Loucy (cell line): ENCODE measurements at regions not wholly inside any gene's neighbourhood (a gene's known extent, or its start where the extent isn't known, plus 50 kb on each side); places are given as distances from the start of the nearest gene placed in this dataset.

Experiments
- H2AFZ ChIP-seq: fragments of 200-600 bp; sonication (generic); 2 replicates; pipeline ENCODE4 v1.6.0; 2016; ENCODE audit warnings: antibody characterized with exemption, mild to moderate bottlenecking, low read length, moderate library complexity
- H3F3A ChIP-seq: fragments of 200-600 bp; 2 replicates; pipeline ENCODE4 v1.6.0; 2016; ENCODE audit warnings: antibody characterized with exemption, low read depth, mild to moderate bottlenecking
- H3K27me3 ChIP-seq: fragments of 200-600 bp; sonication (generic); 2 replicates; pipeline ENCODE4 v1.6.1; 2014; ENCODE audit warnings: low read length, mild to moderate bottlenecking; ENCODE audit not compliant: insufficient read depth, poor library complexity, severe bottlenecking
- H3K36me3 ChIP-seq: fragments of 200-600 bp; sonication (generic); 2 replicates; pipeline ENCODE4 v1.6.1; 2016; ENCODE audit warnings: low read length; ENCODE audit not compliant: insufficient read depth
- H3K4me1 ChIP-seq: fragments of 200-600 bp; sonication (generic); 2 replicates; pipeline ENCODE4 v1.5.1; 2014; ENCODE audit warnings: low read length, mild to moderate bottlenecking; ENCODE audit not compliant: insufficient read depth, poor library complexity, severe bottlenecking
- H3K4me2 ChIP-seq: fragments of 200-600 bp; sonication (generic); 2 replicates; pipeline ENCODE4 v1.6.0; 2014; ENCODE audit warnings: antibody characterized with exemption, low read length, low read depth, mild to moderate bottlenecking; ENCODE audit not compliant: poor library complexity, severe bottlenecking
- H3K4me3 ChIP-seq: fragments of 200-600 bp; sonication (generic); 2 replicates; pipeline ENCODE4 v1.5.1; 2014; ENCODE audit warnings: low read length, mild to moderate bottlenecking, mixed read lengths; ENCODE audit not compliant: poor library complexity, severe bottlenecking
- H3K79me2 ChIP-seq: fragments of 200-600 bp; sonication (generic); 2 replicates; pipeline ENCODE4 v1.6.1; 2014; ENCODE audit warnings: low read length; ENCODE audit not compliant: insufficient read depth
- H3K9ac ChIP-seq: fragments of 200-600 bp; sonication (generic); 2 replicates; pipeline ENCODE4 v1.6.0; 2014; ENCODE audit warnings: mild to moderate bottlenecking, low read depth, low read length, moderate library complexity; ENCODE audit not compliant: poor library complexity, severe bottlenecking
- H3K9me2 ChIP-seq: fragments of 200-600 bp; sonication (generic); replicated peaks from 2 replicates; pipeline ENCODE4 v1.6.1; 2016; ENCODE audit warnings: low read depth, low read length, mixed read lengths
- H3K9me3 ChIP-seq: fragments of 200-600 bp; sonication (generic); 2 replicates; pipeline ENCODE4 v1.6.1; 2014; ENCODE audit warnings: mild to moderate bottlenecking, antibody characterized with exemption, low read length, low read depth; ENCODE audit not compliant: insufficient read depth
- H4K20me1 ChIP-seq: fragments of 200-600 bp; sonication (generic); 2 replicates; pipeline ENCODE4 v1.6.0; 2014; ENCODE audit warnings: antibody characterized with exemption, low read length, mild to moderate bottlenecking; ENCODE audit not compliant: insufficient read depth, poor library complexity, severe bottlenecking
- EZH2phosphoT487 ChIP-seq: fragments of 200-600 bp; IDR thresholded peaks from 2 replicates; pipeline ENCODE4 v1.6.1; 2018; ENCODE audit warnings: antibody characterized with exemption, mild to moderate bottlenecking, moderate library complexity, borderline replicate concordance
- TF ChIP-seq, protein P1 (sequence below): fragments of 200-600 bp; sonication (generic); conservative IDR thresholded peaks from 2 replicates; pipeline ENCODE4 v1.5.1; 2014; ENCODE audit warnings: mild to moderate bottlenecking, antibody characterized with exemption, low read length

- Histone ChIP-seq H3K4me2 (no peak overlapping the region), H3K4me3 (no peak overlapping the region), H3K9me2 (no peaks in the 10 kb centered on the region), H3K79me2 (no peaks in the 10 kb centered on the region), H4K20me1 (no peaks in the 10 kb centered on the region), H3K36me3 (no peaks in the 10 kb centered on the region), H3K9ac (no peak overlapping the region), H3K27me3 (no peaks in the 10 kb centered on the region), H3F3A (no peaks in the 10 kb centered on the region), H3K4me1 (no peaks in the 10 kb centered on the region), H2AFZ (no peak overlapping the region), H3K9me3 (no peaks in the 10 kb centered on the region)
- no peak for TF ChIP-seq EZH2phosphoT487
- TF ChIP-seq, protein P1, sequence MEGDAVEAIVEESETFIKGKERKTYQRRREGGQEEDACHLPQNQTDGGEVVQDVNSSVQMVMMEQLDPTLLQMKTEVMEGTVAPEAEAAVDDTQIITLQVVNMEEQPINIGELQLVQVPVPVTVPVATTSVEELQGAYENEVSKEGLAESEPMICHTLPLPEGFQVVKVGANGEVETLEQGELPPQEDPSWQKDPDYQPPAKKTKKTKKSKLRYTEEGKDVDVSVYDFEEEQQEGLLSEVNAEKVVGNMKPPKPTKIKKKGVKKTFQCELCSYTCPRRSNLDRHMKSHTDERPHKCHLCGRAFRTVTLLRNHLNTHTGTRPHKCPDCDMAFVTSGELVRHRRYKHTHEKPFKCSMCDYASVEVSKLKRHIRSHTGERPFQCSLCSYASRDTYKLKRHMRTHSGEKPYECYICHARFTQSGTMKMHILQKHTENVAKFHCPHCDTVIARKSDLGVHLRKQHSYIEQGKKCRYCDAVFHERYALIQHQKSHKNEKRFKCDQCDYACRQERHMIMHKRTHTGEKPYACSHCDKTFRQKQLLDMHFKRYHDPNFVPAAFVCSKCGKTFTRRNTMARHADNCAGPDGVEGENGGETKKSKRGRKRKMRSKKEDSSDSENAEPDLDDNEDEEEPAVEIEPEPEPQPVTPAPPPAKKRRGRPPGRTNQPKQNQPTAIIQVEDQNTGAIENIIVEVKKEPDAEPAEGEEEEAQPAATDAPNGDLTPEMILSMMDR = no peak
These were observed 150.0 kb upstream of the EPB41L3 start for GRCh38 chr18:5693699-5694294.

- no peak overlapping the region for H2AFZ ChIP-seq
- no peaks in the 10 kb centered on the region for H3K27me3 ChIP-seq
- H3K79me2 ChIP-seq = no peaks in the 10 kb centered on the region
- H3K4me2 ChIP-seq = no peak overlapping the region
- no peaks in the 10 kb centered on the region for H3K9me3 ChIP-seq
- no peak overlapping the region for H3K4me3 ChIP-seq
- TF ChIP-seq, protein P1 = no peak
- TF ChIP-seq EZH2phosphoT487 = no peak
- H3K4me1 ChIP-seq = no peaks in the 10 kb centered on the region
- no peak overlapping the region for H3K9ac ChIP-seq
- no peaks in the 10 kb centered on the region for H4K20me1 ChIP-seq
- H3F3A ChIP-seq = no peaks in the 10 kb centered on the region
- H3K9me2 ChIP-seq = no peaks in the 10 kb centered on the region
- no peaks in the 10 kb centered on the region for H3K36me3 ChIP-seq
These were observed 135.1 kb upstream of the EPB41L3 start for GRCh38 chr18:5678779-5679406.

DNA sequence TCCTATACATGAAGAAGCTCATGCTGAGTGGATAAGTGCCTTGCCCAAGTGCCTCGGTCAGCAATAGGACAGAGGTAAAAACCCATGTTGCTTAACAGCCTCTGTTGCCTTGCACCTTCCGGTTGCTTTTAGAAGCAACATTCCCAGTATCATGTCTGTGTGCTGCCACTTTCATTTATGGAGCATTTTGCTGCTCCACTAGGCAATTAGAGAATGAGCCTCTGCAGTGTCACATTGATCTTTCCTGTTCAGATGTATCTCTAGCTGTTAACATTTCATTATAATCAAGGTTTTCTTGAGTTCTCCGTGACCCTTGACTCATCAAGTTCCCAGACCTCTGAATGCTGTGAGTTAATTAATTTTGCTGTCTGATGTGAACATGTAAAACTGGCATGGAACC, 134.5 kb upstream of the EPB41L3 start:
- Histone ChIP-seq H3K36me3 (no peaks in the 10 kb centered on the region), H2AFZ (no peak overlapping the region), H3K79me2 (no peaks in the 10 kb centered on the region), H3K4me2 (no peak overlapping the region), H4K20me1 (no peaks in the 10 kb centered on the region), H3K9me2 (no peaks in the 10 kb centered on the region), H3K27me3 (no peaks in the 10 kb centered on the region), H3K9me3 (no peaks in the 10 kb centered on the region), H3F3A (no peaks in the 10 kb centered on the region), H3K4me3 (no peak overlapping the region), H3K9ac (no peak overlapping the region), H3K4me1 (no peaks in the 10 kb centered on the region)
- TF ChIP-seq, protein P1 = no peak
- no peak for TF ChIP-seq EZH2phosphoT487
